Activated naive CD4-positive, alpha-beta T cell treated with anti-CD3 and anti-CD28 coated beads, Interleukin-2, amount 50 U/mL, for 16 hours (primary cell): ENCODE measurements at regions not wholly inside any gene's neighbourhood (a gene's known extent, or its start where the extent isn't known, plus 50 kb on each side); places are given as distances from the start of the nearest gene placed in this dataset.
A peak's percentile ranks its signal among the peaks of the same experiment; 100 is the strongest.
"Not testable (repeated sequence)": the region's sequence is repeated elsewhere in the genome, so short reads cannot be mapped to it uniquely, and the experiment has no call there.

Experiments used
- DNase-seq: peaks from one replicate; pipeline ENCODE4 v3.0.0-alpha.2; 2020

GRCh38 chr18:60007661-60008060, 107.9 kb downstream of the PMAIP1 start:
- DNase-seq = no peak

DNA sequence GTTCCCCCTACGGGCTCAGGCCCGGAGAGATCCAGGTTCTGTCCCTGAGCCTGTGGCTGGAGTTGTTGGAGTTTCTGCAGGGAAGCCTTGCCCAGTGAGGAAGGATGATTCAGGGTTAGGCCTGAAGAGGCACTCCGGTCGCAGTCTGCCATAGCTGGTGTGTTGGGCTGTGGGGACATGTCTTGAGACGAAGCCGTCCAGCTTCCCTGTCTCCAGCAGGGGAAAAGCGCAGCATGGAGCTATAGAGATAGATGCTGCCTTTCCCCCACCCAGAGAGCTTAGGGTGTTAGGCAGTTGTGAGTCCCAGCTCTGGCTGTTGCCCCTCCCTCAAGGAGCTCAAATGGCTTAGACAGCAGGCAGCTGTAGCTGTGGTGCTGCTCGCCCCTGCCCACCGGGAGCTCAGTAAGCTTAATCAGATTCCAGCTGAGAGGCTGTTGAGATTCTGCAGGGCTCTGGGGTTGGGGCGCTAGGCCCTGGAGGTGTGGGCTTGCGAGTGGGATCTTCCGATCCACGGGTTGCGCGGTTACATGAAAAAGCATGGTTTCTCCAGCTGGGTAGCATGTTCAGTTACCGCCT, 103.9 kb downstream of the PMAIP1 start:
- DNase-seq = no peak

DNA sequence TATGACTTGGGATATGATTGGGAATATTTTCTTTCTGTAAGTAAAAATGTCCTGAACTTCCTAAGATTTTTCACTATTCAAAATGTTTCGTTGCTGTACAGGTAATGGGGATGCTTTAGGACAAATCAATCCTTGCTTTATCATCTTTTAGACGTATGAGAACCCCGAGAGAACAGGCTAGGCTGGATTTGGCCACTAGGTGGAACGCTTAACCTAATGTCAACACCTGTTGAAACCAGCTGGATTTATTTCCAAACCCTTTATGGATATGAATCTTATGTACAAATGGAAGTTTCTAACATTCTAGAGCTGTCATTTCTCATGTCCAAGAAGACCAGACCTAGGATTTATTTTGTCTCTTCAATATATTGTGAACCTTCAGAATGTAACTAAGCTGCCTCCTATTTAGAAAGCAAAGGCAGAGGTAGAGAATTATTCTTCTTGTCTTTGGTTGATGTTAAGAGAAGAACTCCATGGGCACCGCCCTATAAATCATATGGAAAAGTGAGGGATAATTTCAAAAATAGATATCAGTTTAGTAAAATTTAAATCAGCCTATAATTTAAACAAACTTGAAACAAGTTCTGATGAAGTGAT, 96.7 kb downstream of the PMAIP1 start:
- no peak for DNase-seq

GRCh38 chr18:59994357-59994756, 94.6 kb downstream of the PMAIP1 start:
- no peak for DNase-seq

GRCh38 chr18:59993560-59993959, 93.8 kb downstream of the PMAIP1 start:
- DNase-seq = no peak

DNA sequence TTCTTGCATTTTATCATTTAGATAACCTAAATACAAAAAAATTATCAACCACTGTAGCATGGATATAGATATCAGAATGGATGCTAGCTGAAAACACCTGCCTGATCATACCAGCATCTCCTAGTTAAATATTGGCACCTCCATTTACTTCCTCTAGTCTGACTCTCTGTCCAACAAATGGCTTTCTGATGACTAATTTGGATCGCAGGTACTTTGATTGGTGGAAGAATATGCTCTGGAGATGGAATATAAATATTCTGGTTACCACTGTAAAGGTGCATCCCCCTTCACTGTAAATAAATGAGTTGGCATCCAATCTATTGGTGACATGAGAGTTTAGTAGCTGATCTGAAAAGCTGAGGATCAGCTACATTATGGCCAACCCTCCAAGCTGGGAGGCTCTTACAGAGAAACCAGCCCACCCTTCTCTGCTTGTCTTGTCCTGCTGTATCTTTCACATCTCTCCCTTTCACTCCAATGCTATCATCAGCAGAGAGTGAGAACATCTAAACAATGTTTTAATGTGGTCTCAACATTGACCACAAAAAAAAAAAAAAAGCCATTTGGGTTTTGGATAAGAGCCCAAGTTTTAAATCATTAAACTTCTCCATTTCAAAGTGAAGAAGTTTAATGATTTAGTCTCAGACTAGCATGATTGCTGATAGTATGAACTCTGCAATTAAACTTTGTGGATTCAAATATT, 90.5 kb downstream of the PMAIP1 start:
- DNase-seq = no peak

DNA sequence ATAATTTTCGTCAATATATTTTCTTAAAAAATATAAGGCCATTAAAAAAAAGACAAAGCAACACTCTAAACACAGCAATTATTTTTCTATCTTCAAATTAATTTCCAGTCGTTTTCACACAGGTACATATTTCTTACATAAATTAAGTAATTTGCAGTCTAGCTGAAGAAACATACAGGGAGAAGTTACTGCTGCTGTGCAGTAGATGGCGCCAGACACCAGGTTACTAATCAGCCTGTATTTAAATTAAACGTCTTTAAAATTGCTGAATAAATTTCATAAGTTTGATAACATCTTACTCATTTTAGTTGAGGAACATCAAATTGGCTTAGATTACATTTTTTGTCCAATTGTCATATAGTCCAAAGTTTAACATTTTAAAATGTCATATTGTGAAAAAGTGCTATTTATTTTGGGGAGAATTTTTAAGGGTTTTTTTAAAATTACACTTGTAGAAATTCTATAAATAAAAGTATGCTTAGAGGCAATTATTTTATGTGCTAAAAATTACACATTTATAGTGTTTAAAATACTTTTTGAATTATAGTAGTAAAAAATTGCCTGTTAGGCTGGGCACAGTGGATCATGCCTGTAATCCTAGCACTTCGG, 88.4 kb downstream of the PMAIP1 start:
- DNase-seq = peak; percentile 41

- DNase-seq = no peak
These were observed 87.3 kb downstream of the PMAIP1 start for GRCh38 chr18:59987102-59987501.

GRCh38 chr18:59986139-59986538, 86.3 kb downstream of the PMAIP1 start:
- DNase-seq = no peak

GRCh38 chr18:59985289-59985688, 85.5 kb downstream of the PMAIP1 start:
- no peak for DNase-seq

DNA sequence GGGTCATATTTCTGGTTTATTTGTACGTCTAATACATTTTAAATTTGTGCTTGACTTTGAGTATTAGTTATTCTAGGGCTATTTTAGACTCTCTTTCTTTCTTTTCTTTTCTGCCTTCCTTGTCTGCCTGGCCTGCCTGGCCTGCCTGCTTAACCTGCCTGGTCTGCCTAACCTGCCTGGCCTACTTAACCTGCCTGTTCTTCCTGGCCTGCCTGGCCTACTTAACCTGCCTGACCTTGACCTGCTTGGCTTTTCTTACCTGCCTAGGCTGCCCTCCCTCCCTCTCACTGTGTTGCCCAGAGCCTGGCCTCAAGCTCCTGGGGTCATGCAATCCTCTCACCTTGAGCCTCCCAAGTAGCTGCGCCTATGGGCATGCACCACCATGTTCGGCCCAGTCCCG, 83.7 kb downstream of the PMAIP1 start:
- no peak for DNase-seq

DNA sequence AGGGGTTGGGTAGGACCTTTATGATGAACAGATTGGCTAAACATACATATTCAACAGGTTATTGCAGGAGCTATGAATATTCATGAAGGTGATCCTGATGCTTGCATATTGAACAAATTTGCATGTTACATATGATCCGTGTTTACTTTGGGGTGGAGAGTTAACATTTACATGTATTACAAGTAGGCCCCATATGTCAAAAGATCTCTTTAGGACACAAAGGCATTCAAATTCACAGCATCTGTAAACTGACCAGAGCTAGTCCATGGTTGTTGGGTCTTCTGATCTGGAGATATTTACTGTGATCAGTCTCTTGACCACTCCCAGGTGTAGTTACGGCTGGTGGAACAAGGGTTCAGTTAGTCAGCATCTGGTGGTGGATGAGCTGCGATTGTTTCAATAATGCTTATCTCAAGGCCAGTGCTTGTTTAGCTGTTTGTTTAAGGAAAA, 80.4 kb downstream of the PMAIP1 start:
- no peak for DNase-seq

DNA sequence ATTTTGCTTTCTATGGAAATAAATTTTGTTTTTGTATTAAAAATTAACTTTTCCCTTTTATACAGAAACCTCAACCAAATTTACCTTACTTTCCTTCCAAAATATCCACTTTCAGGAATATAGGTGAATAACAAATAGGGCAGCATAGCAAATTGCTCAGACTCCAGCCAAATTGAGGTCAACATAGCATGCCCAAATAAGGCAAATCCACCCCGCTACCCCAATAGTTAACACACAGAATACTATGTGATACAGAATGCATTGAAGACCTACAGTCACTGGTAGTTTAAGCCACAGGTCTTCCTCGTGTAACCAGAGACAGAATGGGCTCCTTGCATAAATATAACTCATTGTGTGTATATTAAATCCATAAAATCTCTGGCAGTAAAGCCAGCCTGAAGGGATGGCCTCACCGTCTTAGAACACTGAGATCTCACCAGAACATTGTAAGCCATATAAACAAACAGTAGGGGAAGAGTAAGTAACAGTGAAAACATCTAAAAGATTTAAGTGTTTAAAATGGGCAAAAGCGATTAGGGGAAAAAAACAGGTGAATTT, 72.2 kb downstream of the PMAIP1 start:
- no peak for DNase-seq

DNA sequence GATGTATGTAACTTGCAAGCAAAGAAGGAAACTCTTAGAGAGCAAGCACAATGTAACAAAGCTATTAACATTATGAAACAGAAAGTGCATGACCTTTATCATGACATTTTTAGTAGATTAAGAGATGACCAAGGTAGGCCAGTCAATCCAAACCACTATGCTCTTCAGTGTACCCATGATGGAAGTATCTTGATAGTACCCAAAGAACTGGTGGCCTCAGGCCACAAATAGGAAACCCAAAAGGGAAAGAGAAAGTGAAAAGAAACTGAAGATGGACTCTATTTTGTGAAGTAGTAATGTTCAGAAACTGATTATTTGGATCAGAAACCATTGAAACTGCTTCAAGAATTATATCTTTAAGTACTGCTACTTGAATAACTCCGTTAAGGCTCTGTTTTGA, 71.3 kb downstream of the PMAIP1 start:
- not testable (repeated sequence) for DNase-seq

- DNase-seq = not testable (repeated sequence)
These were observed 69.8 kb downstream of the PMAIP1 start for GRCh38 chr18:59969477-59970028.

- DNase-seq = no peak
These were observed 68.8 kb downstream of the PMAIP1 start for GRCh38 chr18:59968583-59968982.

- no peak for DNase-seq
These were observed 68.1 kb downstream of the PMAIP1 start for GRCh38 chr18:59967878-59968277.

DNA sequence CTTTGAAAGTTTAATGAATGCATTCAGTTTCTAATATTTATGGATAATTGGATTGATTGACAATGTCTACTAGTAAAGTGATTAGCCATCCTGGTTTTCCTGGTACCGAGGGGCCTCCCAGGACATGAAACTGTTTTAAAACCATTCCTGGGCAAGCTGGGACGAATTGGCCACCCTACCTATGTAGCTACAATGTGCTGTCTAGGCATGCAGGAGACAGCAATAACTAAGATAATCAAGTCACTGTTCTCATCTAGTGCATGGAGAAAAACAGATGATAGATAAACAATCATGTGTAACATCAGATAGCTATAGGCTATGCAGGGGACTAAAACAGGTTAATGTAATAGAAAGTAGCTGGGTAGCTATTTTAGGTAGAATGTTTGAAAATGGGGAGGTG, 67.1 kb downstream of the PMAIP1 start:
- no peak for DNase-seq

GRCh38 chr18:59963229-59963628, 63.4 kb downstream of the PMAIP1 start:
- DNase-seq = no peak

DNA sequence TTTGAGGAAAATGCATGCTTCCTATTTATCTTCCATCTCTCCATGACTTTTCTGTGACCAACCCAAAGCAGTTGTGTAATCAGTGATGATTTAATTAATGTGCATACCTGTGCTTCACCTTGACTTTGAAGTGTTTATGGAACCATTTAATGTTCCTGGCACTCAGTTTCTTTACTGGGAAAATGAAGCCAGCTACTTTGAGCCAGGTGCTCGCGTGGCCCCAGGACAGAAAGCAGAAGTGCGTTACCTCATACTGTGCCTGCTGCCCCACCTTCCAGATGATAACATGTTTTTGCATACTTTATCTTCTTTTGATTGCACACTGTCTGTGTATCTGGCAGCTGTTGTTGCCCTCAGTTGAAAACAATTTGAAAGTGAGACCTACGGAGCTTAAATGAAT, 61.3 kb downstream of the PMAIP1 start:
- no peak for DNase-seq

- no peak for DNase-seq
These were observed 60.5 kb downstream of the PMAIP1 start for GRCh38 chr18:59960272-59960671.

DNA sequence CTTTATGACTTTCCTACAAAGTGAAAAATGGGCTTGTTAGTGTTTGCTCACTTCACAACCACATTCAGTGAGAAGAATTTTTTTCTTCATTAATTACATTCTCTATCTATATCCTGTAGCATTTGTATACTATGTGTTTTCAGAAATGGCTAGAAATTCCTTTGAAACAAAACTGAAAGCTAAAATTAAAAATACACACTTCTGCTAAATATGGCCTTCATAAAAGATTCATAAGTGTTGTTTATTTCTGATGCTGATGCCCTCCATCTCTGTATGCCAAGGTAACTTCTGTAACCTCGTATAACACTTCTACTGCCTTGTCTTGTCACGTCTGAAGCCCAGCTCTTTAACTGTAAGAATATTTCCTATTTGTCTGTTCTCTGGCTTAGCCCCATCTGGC, 59.8 kb downstream of the PMAIP1 start:
- no peak for DNase-seq

DNA sequence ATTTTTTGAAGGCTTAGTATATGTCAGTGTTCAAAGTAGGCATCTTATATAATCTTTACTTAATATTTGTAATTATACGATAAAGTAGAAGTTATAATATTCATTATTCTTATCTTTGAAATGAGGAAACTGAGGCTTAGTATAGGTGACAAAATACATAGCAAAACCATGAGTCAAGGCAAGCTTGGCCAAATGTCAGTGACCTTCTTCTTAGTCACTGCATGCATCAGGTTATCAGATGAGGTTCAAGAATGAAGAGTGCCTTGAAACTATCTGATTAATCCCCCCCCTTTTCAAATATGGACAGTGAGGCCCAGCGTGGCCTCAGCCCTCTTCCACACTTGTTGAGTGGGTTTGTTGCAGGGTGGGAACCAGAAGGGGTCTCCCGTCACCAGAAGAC, 59.3 kb downstream of the PMAIP1 start:
- no peak for DNase-seq
